NCI-H146 (cell line): ENCODE measurements at regions not wholly inside any gene's neighbourhood (a gene's known extent, or its start where the extent isn't known, plus 50 kb on each side); places are given as distances from the start of the nearest gene placed in this dataset.

Source experiments
- DNase-seq: peaks from one replicate; lab custom pipeline; 2025; lab: John Stamatoyannopoulos, UW

DNA sequence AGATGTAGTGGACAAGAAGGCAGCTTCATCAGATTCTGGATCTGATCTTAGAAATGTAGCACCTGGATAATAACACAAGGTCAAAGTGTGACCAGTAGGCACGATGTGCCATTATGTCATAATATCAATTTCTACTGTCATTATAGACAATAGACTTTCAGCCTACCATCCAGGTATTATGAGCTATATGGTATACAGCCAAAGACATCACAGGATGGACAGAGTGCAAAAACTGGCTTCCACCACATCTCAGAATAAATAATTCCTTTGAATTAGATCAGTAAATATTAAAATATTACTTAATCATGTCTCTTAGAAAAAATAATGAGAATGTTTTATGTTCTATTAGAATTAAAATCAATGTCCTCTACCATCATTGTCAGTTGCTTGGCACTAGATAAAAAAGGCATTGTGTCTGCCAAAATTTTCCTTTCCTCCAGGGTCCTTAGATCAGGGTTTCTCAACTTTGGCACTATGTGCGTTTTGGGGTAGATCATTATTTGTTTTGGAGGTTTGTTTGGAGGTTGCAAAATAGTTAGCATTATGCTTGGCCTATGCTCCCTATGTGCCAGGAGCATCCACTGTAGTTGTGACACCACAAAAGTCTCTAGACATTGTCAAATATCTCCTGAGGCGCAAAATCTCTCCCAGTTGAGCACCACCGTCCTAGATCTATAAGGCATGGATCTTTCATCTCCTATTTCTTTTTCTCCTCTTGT lies 86.7 kb upstream of the NRIP1 start:
- no peak for DNase-seq

GRCh38 chr21:15152591-15152990 lies 87.8 kb upstream of the NRIP1 start:
- no peak for DNase-seq

DNA sequence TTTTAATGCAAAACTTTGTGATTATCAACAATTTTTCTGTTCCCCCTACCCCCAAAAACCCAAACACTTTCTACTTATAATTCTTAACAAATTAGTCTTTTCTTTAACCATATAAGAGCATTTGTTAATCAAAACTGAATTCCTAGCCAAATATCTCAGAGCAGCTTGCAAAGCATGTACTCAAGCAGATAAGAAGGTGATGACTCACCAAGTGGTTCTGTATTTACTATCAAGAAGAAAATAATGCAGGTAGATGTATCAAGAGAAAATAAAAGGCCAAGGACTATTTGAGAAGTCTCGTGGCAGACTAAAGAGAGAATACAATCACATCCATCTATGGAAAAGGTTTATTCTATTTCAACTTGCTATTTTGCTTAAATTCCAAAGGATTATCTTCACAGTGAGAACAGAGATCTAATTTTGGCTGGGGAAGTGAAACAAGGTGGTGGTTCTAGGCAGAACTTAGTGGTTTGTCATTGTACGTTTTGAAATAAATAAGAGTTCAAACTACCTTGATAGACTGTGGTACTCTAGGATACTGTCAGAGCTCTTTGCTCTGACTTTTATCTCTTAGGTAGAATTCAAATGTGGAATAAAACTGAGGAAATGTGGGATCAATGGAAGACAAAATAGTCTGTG lies 94.7 kb upstream of the NRIP1 start:
- no peak for DNase-seq

- no peak for DNase-seq
These were observed 95.3 kb upstream of the NRIP1 start for GRCh38 chr21:15160136-15160535.

DNA sequence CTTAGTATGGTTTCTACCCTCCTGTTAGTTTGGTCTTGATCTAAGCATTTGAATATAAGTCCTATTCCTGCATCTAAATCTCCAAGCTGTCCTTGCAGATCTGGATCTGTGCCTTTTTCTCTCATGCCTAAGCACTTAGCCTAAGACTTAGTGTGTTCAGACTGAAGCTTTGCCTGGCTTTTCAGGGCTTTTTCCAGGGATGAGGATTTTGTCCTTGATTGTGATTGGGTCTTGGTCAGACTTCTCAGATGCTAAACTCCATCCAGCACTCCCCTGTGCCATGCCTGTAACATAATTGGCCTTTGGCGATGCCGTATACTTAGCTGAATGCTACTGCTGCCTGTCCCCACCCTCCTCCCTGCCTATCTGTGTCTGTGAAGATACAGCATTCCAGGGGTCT lies 98.1 kb upstream of the NRIP1 start:
- no peak for DNase-seq

GRCh38 chr21:15164273-15164672 lies 99.5 kb upstream of the NRIP1 start:
- DNase-seq, result no peak

- DNase-seq, result no peak
These were observed 100.0 kb upstream of the NRIP1 start for GRCh38 chr21:15164678-15165303.

DNA sequence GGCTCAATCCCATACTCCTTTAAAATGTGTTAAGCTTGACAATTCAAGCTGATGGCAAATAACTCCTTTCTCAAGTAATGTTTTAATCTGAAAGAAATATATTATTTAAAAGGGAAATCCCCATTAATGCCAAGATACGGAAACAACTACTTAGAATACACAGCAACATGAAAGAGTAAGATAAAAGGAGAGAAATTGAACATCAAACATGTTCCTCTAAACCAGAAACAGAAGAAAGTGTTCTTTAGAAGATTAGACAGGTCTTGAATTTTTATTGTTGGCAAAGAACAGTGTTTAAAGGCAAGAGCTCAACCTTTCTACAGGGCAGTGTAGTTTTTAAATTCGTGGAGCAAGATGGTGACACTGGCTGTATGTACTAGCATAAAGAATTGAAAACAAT lies 105.8 kb upstream of the NRIP1 start:
- DNase-seq, result no peak

- DNase-seq, result no peak
These were observed 106.7 kb upstream of the NRIP1 start for GRCh38 chr21:15171546-15171945.

DNA sequence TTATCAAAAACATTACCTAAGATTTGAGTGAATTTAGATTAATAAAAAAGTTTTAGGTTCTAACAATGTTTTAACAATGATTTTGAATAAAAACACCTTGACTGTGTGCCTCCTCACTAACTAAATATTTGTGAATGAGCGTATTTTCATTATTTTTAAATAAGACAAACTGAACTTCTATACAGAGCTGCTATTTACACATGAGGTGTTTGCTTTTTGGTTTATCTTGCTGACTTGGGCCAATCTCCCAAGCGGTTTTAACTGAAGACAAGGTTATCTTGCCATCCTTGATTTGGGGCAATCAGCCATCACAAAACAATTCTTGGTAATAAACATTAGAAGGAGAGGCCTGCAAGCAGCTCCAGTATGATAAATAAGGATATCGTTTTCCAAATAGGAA lies 108.2 kb upstream of the NRIP1 start:
- DNase-seq, result no peak

GRCh38 chr21:15174923-15175322 lies 110.1 kb upstream of the NRIP1 start:
- DNase-seq, result no peak

- DNase-seq, result no peak
These were observed 117.9 kb upstream of the NRIP1 start for GRCh38 chr21:15182731-15183130.

GRCh38 chr21:15183813-15184257 lies 119.0 kb upstream of the NRIP1 start:
- no peak for DNase-seq

- DNase-seq, result no peak
These were observed 125.6 kb upstream of the NRIP1 start for GRCh38 chr21:15190412-15190811.

- DNase-seq, result no peak
These were observed 126.0 kb upstream of the NRIP1 start for GRCh38 chr21:15190837-15191236.

DNA sequence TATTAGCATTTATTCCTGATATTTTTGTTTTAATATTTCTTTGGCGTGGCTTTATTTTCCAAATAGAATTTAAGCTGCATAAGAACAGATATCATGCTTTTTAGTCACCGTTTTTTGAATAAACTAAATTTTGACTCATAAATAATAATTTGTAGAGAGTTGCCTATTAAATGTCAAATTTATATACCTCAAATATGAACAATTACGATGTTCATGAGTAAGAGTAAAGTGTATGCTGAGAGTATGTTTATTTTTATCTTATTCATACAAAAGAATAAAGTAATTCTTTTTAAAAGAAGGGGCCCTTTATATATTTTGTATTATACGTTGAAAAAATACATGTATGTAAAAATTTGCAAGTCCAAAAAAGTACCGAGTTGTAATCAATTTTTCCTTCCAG lies 126.5 kb upstream of the NRIP1 start:
- no peak for DNase-seq

DNA sequence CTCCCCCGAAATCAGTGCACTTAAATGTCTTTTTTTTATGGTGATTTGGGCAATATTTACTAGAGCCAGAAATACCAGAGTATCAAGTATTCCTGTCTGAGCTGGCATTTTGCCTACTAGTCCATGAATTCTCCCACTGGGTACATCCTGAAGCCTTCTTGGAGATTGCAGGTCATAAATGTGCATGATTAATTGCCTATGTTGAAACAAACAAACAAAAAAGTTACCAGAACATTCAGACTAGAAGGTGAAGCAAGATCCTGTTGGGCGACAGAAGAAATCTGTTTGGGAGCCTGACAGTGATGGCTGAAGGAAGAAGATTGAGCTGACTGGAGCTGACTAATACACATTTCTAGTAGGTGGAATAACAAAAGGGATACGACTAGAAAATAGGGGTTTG lies 127.4 kb upstream of the NRIP1 start:
- DNase-seq, result no peak

DNA sequence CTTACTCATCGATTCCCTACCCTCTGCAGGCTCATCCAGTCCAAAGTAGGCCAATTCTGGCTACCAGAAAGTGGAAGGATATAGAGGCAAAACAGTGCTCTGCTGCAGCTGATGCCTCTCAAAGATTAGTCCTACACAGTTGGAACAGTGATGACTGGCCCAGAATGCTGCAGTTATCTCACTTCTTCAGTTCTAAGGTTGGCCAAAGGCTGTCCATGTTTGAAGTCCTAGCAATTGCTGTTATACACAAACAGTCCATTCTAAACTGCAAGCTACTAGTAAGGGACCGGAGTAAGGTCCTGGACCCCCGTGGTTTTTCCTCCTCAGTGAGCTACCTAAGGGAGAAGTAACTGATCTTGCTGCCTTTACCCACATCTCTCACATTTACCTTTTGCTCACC lies 129.1 kb upstream of the NRIP1 start:
- DNase-seq, result no peak

DNA sequence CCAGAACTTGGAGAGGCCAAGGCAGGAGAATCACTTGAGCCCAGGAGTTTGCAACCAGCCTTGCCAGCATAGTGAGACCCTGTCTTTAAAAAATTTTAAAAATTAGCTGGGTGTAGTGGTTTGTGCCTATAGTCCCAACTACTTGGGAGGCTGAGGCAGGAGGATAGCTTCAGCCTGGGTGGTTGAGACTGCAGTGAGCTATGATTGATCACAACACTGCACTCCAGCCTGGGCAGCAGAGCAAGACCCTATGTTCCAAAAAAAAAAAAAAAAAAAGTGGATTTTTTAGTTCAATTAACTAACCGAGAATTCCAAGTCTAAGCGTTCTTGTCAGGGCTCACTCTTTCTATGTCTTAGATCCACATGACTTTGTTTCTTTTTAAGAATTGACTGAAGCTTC lies 130.3 kb upstream of the NRIP1 start:
- DNase-seq, result no peak

DNA sequence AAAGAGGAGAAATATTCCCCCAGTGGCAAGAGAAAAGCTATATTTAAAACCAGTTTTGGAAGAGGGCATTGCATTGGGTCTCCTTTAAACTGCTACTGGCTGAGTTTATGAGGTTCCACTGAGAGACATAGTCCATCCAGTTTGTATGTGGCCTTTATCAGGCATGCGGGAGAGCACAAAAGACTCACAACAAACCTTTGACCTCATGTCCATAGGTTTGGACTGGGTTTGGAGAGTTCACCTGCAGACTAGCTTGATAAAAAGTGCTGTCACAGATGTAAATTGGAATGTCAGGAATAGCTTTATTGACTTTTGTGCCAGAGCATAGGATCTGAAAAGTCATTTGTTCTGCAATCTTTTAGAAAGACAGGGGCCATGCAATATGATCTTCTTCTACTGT lies 131.0 kb upstream of the NRIP1 start:
- no peak for DNase-seq

DNA sequence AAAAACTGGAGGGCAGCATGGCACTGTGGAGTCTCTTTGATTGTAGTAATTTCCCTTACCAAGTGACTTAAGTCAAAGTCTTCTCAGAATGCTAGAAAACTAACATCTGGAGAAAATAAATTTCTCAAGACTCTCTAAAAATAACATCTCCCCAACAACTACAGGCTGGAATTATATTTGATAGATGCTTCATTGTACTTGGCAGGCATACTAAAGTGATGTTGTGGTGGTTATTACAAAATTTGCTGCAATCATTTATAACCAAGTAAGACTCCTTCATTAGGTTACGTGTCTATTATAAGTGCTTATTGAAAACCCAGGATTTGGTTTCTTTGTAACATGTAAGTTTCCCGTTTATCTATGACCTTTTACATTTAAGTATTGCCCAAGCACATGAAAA lies 132.9 kb upstream of the NRIP1 start:
- no peak for DNase-seq

GRCh38 chr21:15199414-15200383 lies 134.9 kb upstream of the NRIP1 start:
- no peak for DNase-seq
